Gastrocnemius medialis (tissue), 4 donors: ENCODE measurements at regions not wholly inside any gene's neighbourhood (a gene's known extent, or its start where the extent isn't known, plus 50 kb on each side); places are given as distances from the start of the nearest gene placed in this dataset.

Source experiments
- ATAC-seq, 2 donors: fragments of 150-250 bp; one replicate each; pipeline ENCODE4 v1.9.1; 2016
- DNase-seq, 2 donors: peaks; one replicate each; pipeline ENCODE4 v3.0.0-alpha.2; 2019
- H3K27ac ChIP-seq, 4 donors: fragments of 200-600 bp; sonication (generic); 1 replicate in 1 of 4; 2 replicates in 3 of 4; pipeline ENCODE4 v1.5.1; 2016 to 2018; ENCODE audit warnings: mild to moderate bottlenecking in 2 of 4, moderate library complexity in 1 of 4
- H3K27me3 ChIP-seq, 3 donors: fragments of 200-600 bp; sonication (generic) in 2 of 3; 1 replicate in 1 of 3; 2 replicates in 2 of 3; pipeline versions ENCODE4 v1.5.1 to v1.6.0; 2016 to 2019; ENCODE audit warnings: mild to moderate bottlenecking in 1 of 3, moderate library complexity in 1 of 3
- H3K36me3 ChIP-seq, 2 donors: fragments of 200-600 bp; sonication (generic) in 1 of 2; one replicate each; pipeline ENCODE4 v1.5.1; 2017 to 2018
- H3K4me1 ChIP-seq, 2 donors: fragments of 200-600 bp; sonication (generic) in 1 of 2; one replicate each; pipeline ENCODE4 v1.5.1; 2016 to 2017; ENCODE audit warnings: mild to moderate bottlenecking in 2 of 2
- H3K4me3 ChIP-seq, 4 donors: fragments of 200-600 bp; sonication (generic) in 3 of 4; 1 replicate in 1 of 4; 2 replicates in 3 of 4; pipeline ENCODE4 v1.5.1; 2016 to 2019; ENCODE audit warnings: mild to moderate bottlenecking in 2 of 4
- H3K9me3 ChIP-seq, 3 donors: fragments of 200-600 bp; sonication (generic) in 2 of 3; 1 replicate in 1 of 3; 2 replicates in 2 of 3; pipeline ENCODE4 v1.5.1; 2016 to 2019
- CTCF ChIP-seq, 5 experiments: fragments of 450-650 bp in 3 of 5; fragments of 200-600 bp in 2 of 5; sonication (generic) in 2 of 5; IDR thresholded peaks in 4 of 5; conservative IDR thresholded peaks in 1 of 5; 1 replicate in 4 of 5; 2 replicates in 1 of 5; pipeline ENCODE4 v1.5.1; 2016 to 2019; ENCODE audit warnings: antibody characterized with exemption in 5 of 5, mild to moderate bottlenecking in 3 of 5, moderate library complexity in 3 of 5
- POLR2A ChIP-seq, 2 donors: fragments of 450-650 bp; IDR thresholded peaks; one replicate each; pipeline ENCODE4 v1.6.1; 2017; ENCODE audit warnings: antibody characterized with exemption in 2 of 2, mild to moderate bottlenecking in 2 of 2, moderate library complexity in 2 of 2
- in situ Hi-C, 4 donors: fragments of 200-750 bp; cut with MboI; loops; one replicate each; pipeline versions ENCODE4 v1.15.0 to v1.8.0; 2017; ENCODE audit warnings: low sequenced_read_pairs in 4 of 4
- intact Hi-C: fragments of 100-400 bp; cut with DNase I; formaldehyde crosslinking; loops from one replicate; pipeline ENCODE4 v1.15.1; 2023; ENCODE audit warnings: low total_unique reads

- H3K27me3 ChIP-seq = no peaks in the 10 kb centered on the region
- TF ChIP-seq POLR2A (IDR thresholded peaks at IDR 0.05) = no peak
- no peak for TF ChIP-seq CTCF (IDR thresholded peaks at IDR 0.05 in 4 of 5, conservative IDR thresholded peaks at IDR 0.05 in 1 of 5)
- DNase-seq (no peak), ATAC-seq (no peak)
- H3K4me3 ChIP-seq = no peak overlapping the region
- no peaks in the 10 kb centered on the region for H3K4me1 ChIP-seq
- H3K36me3 ChIP-seq = no peaks in the 10 kb centered on the region
- intact Hi-C loops (no loop called here), in situ Hi-C loops (no loop called here)
- no peak overlapping the region for H3K27ac ChIP-seq
- no peaks in the 10 kb centered on the region for H3K9me3 ChIP-seq
Measured at GRCh38 chr14:26138764-26139445, 458.9 kb downstream of the NOVA1 start.

GRCh38 chr14:26137161-26137560 lies 460.7 kb downstream of the NOVA1 start:
- H3K4me3 ChIP-seq = no peak overlapping the region
- no peaks in the 10 kb centered on the region for H3K36me3 ChIP-seq
- intact Hi-C loops (no loop called here), in situ Hi-C loops (no loop called here)
- TF ChIP-seq POLR2A (IDR thresholded peaks at IDR 0.05) = no peak
- no peak for TF ChIP-seq CTCF (IDR thresholded peaks at IDR 0.05 in 4 of 5, conservative IDR thresholded peaks at IDR 0.05 in 1 of 5)
- no peaks in the 10 kb centered on the region for H3K4me1 ChIP-seq
- ATAC-seq = no peak
- H3K9me3 ChIP-seq = no peaks in the 10 kb centered on the region
- no peak overlapping the region for H3K27ac ChIP-seq
- H3K27me3 ChIP-seq = no peaks in the 10 kb centered on the region
- DNase-seq = no peak

- intact Hi-C loops (no loop called here), in situ Hi-C loops (no loop called here)
- Histone ChIP-seq H3K4me1 (no peaks in the 10 kb centered on the region), H3K27me3 (no peaks in the 10 kb centered on the region), H3K4me3 (no peak overlapping the region), H3K27ac (no peak overlapping the region), H3K9me3 (no peaks in the 10 kb centered on the region), H3K36me3 (no peaks in the 10 kb centered on the region)
- TF ChIP-seq POLR2A (IDR thresholded peaks at IDR 0.05) = no peak
- no peak for TF ChIP-seq CTCF (IDR thresholded peaks at IDR 0.05 in 4 of 5, conservative IDR thresholded peaks at IDR 0.05 in 1 of 5)
- ATAC-seq = no peak
- no peak for DNase-seq
Measured at GRCh38 chr14:26132061-26132645, 465.7 kb downstream of the NOVA1 start.

GRCh38 chr14:26130690-26131089 lies 467.1 kb downstream of the NOVA1 start:
- intact Hi-C loops = no loop called here
- in situ Hi-C loops = no loop called here
- DNase-seq (no peak), ATAC-seq (no peak)
- no peaks in the 10 kb centered on the region for H3K9me3 ChIP-seq
- TF ChIP-seq POLR2A (IDR thresholded peaks at IDR 0.05) (no peak), CTCF (IDR thresholded peaks at IDR 0.05 in 4 of 5, conservative IDR thresholded peaks at IDR 0.05 in 1 of 5) (no peak)
- no peaks in the 10 kb centered on the region for H3K4me1 ChIP-seq
- no peaks in the 10 kb centered on the region for H3K27me3 ChIP-seq
- H3K4me3 ChIP-seq = no peak overlapping the region
- H3K36me3 ChIP-seq = no peaks in the 10 kb centered on the region
- H3K27ac ChIP-seq = no peak overlapping the region
